ENCODE measurements at regions not wholly inside any gene's neighbourhood (a gene's known extent, or its start where the extent isn't known, plus 50 kb on each side); places are given as distances from the start of the nearest gene placed in this dataset.

- intact Hi-C loops (cut with micrococcal nuclease; ENCODE audit: unreplicated experiment) (no loop called here), in situ Hi-C loops (cut with HindIII; ENCODE audit: low pct_unique_long_range_greater_than_20kb, low sequenced_read_pairs) (no loop called here)
- no peaks in the 10 kb centered on the region for H3K9me3 ChIP-seq (ENCODE audit: control insufficient read depth, insufficient read depth, low read depth, low read length)
- ChIA-PET POLR2A (no interaction called here), CTCF (no interaction called here)
- BruUV-seq (replicated peaks): no TSS peak
- H3K4me3 ChIP-seq (ENCODE audit: low read depth in 2 of 2, low read length in 2 of 2): no peak overlapping the region
- no peak for TF ChIP-seq SIN3A (IDR thresholded peaks at IDR 0.05; ENCODE audit: borderline replicate concordance, insufficient read depth, low read depth, low read length)
- TF ChIP-seq REST (IDR thresholded peaks at IDR 0.05; ENCODE audit: insufficient read depth in 1 of 2, low read depth in 2 of 2, low read length in 1 of 2): no peak
- TF ChIP-seq CTCF (IDR thresholded peaks at IDR 0.05): no peak
- no peak for TF ChIP-seq TCF7L2 (IDR thresholded peaks at IDR 0.05; ENCODE audit: low read depth, low read length)
- no peak for TF ChIP-seq POLR2AphosphoS5 (IDR thresholded peaks at IDR 0.05; ENCODE audit: low read depth, low read length)
- no peaks in the 10 kb centered on the region for H3K27me3 ChIP-seq (ENCODE audit: control insufficient read depth, insufficient read depth, low read length)
- no peaks in the 10 kb centered on the region for H3K36me3 ChIP-seq (ENCODE audit: control insufficient read depth, insufficient read depth, low read length)
- H3K27ac ChIP-seq (ENCODE audit: low read length): no peak overlapping the region
- ATAC-seq (no peak), DNase-seq (ENCODE audit: low read depth, low spot score) (no peak)
- no peaks in the 10 kb centered on the region for H3K4me1 ChIP-seq (ENCODE audit: control insufficient read depth, insufficient read depth, low read length)
These were observed 269.6 kb downstream of the SMARCA2 start for GRCh38 chr9:2284770-2285169.

GRCh38 chr9:2285416-2286332 lies 270.5 kb downstream of the SMARCA2 start:
- TF ChIP-seq CTCF (IDR thresholded peaks at IDR 0.05) (no peak), POLR2AphosphoS5 (IDR thresholded peaks at IDR 0.05; ENCODE audit: low read depth, low read length) (no peak), REST (IDR thresholded peaks at IDR 0.05; ENCODE audit: insufficient read depth in 1 of 2, low read depth in 2 of 2, low read length in 1 of 2) (no peak), SIN3A (IDR thresholded peaks at IDR 0.05; ENCODE audit: borderline replicate concordance, insufficient read depth, low read depth, low read length) (no peak), TCF7L2 (IDR thresholded peaks at IDR 0.05; ENCODE audit: low read depth, low read length) (no peak)
- Histone ChIP-seq H3K4me1 (ENCODE audit: control insufficient read depth, insufficient read depth, low read length) (no peaks in the 10 kb centered on the region), H3K9me3 (ENCODE audit: control insufficient read depth, insufficient read depth, low read depth, low read length) (no peaks in the 10 kb centered on the region), H3K27ac (ENCODE audit: low read length) (no peak overlapping the region), H3K36me3 (ENCODE audit: control insufficient read depth, insufficient read depth, low read length) (no peaks in the 10 kb centered on the region), H3K4me3 (ENCODE audit: low read depth in 2 of 2, low read length in 2 of 2) (no peak overlapping the region), H3K27me3 (ENCODE audit: control insufficient read depth, insufficient read depth, low read length) (no peaks in the 10 kb centered on the region)
- CTCF ChIA-PET: no interaction called here
- no TSS peak for BruUV-seq (replicated peaks)
- intact Hi-C loops (cut with micrococcal nuclease; ENCODE audit: unreplicated experiment) (no loop called here), in situ Hi-C loops (cut with HindIII; ENCODE audit: low pct_unique_long_range_greater_than_20kb, low sequenced_read_pairs) (no loop called here)
- POLR2A ChIA-PET: no interaction called here
- DNase-seq (ENCODE audit: low read depth, low spot score) (no peak), ATAC-seq (no peak)

All from Panc1 (cell line).